Upper lobe of right lung (tissue), 1 donor: ENCODE measurements at regions not wholly inside any gene's neighbourhood (a gene's known extent, or its start where the extent isn't known, plus 50 kb on each side); places are given as distances from the start of the nearest gene placed in this dataset.

ENCODE experiments used
- ATAC-seq: fragments of 200-7000 bp; cut with Tn5 transposase; one replicate; pipeline ENCODE4 v1.9.1; 2020; ENCODE audit warnings: mild to moderate bottlenecking, moderate library complexity
- DNase-seq: peaks from one replicate; pipeline ENCODE4 v3.0.0-alpha.2; 2020
- H3K27ac ChIP-seq: fragments of 200-600 bp; one replicate; pipeline ENCODE4 v1.8.0; 2022
- H3K27me3 ChIP-seq: fragments of 200-600 bp; one replicate; pipeline ENCODE4 v1.8.0; 2022; ENCODE audit warnings: mild to moderate bottlenecking
- H3K36me3 ChIP-seq: fragments of 200-600 bp; one replicate; pipeline ENCODE4 v1.8.0; 2022
- H3K4me1 ChIP-seq: fragments of 200-600 bp; one replicate; pipeline ENCODE4 v1.8.0; 2022
- H3K4me3 ChIP-seq: fragments of 200-600 bp; one replicate; pipeline ENCODE4 v1.8.0; 2022; ENCODE audit warnings: mild to moderate bottlenecking
- H3K9me3 ChIP-seq: fragments of 200-600 bp; one replicate; pipeline ENCODE4 v1.8.0; 2022
- intact Hi-C: fragments of 100-400 bp; cut with DNase I; formaldehyde crosslinking; loops from one replicate; pipeline ENCODE4 v1.11.0; 2022
- TF ChIP-seq, protein P1 (sequence below): fragments of 200-600 bp; IDR thresholded peaks from one replicate; pipeline ENCODE4 v1.8.0; 2022; ENCODE audit warnings: antibody characterized with exemption
- donor health status: DM: no; HTN: yes; CAD: no; lungs with severe emphysema.

DNA sequence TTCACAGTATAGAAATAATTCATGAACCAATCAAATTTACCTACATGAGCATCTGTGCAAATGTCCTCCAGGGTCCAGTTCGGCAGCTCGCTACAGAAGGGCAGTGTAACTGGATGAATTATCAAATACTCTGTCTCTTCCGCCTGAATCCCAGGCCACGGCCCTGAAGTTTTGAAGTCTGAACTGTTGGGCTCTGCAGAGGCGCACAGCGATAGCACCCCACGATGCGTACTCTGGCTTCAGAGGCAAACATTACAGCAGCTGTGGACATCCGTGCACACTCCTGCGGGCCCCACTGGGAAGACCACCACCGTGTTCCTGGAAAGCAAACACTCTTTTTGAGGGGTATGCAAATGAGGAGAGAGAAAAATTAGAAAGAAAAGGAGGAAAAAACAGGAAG, 259.8 kb upstream of the TCERG1L start:
- Histone ChIP-seq H3K4me1 (no peaks in the 10 kb centered on the region), H3K36me3 (no peaks in the 10 kb centered on the region), H3K9me3 (no peaks in the 10 kb centered on the region), H3K4me3 (no peak overlapping the region), H3K27ac (no peak overlapping the region), H3K27me3 (no peaks in the 10 kb centered on the region)
- TF ChIP-seq, protein P1, sequence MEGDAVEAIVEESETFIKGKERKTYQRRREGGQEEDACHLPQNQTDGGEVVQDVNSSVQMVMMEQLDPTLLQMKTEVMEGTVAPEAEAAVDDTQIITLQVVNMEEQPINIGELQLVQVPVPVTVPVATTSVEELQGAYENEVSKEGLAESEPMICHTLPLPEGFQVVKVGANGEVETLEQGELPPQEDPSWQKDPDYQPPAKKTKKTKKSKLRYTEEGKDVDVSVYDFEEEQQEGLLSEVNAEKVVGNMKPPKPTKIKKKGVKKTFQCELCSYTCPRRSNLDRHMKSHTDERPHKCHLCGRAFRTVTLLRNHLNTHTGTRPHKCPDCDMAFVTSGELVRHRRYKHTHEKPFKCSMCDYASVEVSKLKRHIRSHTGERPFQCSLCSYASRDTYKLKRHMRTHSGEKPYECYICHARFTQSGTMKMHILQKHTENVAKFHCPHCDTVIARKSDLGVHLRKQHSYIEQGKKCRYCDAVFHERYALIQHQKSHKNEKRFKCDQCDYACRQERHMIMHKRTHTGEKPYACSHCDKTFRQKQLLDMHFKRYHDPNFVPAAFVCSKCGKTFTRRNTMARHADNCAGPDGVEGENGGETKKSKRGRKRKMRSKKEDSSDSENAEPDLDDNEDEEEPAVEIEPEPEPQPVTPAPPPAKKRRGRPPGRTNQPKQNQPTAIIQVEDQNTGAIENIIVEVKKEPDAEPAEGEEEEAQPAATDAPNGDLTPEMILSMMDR = no peak
- DNase-seq (no peak), ATAC-seq (no peak)
- intact Hi-C loops = no loop called here

DNA sequence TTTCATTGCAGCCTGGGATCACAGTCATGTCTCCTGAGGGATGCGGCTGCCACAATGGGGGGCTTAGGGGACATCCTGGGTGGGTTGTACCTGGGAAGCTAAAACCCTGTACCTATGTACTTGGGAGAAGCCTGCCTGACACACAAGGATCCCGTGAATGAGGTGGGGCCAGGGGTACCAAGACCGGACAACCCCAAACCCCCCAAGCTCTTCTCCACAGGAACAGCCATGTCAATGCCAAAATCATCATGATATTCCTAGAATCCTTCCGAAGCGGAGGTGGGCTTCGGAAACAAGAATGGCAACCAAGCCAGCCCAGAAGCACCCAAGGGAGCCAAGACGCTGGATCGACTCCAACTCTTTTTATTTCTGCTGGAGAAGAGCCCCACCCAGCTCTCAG, 260.3 kb upstream of the TCERG1L start:
- H3K9me3 ChIP-seq = no peaks in the 10 kb centered on the region
- ATAC-seq (no peak), DNase-seq (no peak)
- intact Hi-C loops = no loop called here
- no peaks in the 10 kb centered on the region for H3K27me3 ChIP-seq
- H3K27ac ChIP-seq = no peak overlapping the region
- H3K4me3 ChIP-seq = no peak overlapping the region
- H3K4me1 ChIP-seq = no peaks in the 10 kb centered on the region
- no peaks in the 10 kb centered on the region for H3K36me3 ChIP-seq
- TF ChIP-seq, protein P1 = no peak

DNA sequence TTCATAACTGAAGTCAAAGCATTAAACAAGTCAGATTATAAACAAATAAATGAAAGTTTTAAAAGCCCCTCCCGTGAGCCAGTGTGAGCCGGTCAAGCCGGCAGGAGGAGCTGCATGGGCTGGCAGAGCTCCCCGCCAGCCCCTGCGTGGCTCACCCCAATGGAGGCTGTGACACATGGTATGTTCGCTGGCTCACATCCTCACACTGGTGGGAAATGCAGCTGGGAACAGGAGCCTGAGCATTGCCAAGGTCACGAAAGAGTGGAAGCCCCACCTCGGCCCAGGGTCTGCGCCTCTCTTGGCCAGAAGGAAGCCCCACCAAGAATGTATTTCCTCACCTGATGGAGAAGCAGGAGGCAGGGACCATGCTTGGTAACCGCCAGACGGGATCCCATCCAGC, 261.7 kb upstream of the TCERG1L start:
- Histone ChIP-seq H3K27ac (no peak overlapping the region), H3K27me3 (no peaks in the 10 kb centered on the region), H3K4me3 (no peak overlapping the region), H3K36me3 (no peaks in the 10 kb centered on the region), H3K4me1 (no peaks in the 10 kb centered on the region), H3K9me3 (no peaks in the 10 kb centered on the region)
- DNase-seq = no peak
- intact Hi-C loops = no loop called here
- TF ChIP-seq, protein P1 = no peak
- ATAC-seq = no peak

DNA sequence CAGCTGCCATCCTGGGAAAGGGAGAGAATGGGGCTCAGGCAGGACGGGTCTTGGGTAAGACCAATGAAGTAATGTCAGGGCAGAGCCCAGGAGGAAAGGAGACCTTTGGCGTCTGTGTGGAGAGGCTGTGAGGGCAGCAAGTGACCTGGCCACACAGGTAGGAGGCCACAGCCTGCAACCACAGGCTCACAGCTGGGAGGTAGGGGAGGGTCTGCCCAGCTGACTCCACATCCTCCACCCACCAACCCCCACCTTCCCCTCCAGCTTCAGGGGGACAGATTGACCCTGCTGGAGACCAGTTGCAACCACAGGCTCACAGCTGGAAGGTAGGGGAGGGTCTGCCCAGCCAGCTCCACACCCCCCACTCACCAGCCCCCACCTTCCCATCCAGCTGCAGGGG, 262.2 kb upstream of the TCERG1L start:
- TF ChIP-seq, protein P1 = no peak
- no peaks in the 10 kb centered on the region for H3K27me3 ChIP-seq
- ATAC-seq (no peak), DNase-seq (no peak)
- H3K4me1 ChIP-seq = no peaks in the 10 kb centered on the region
- no peak overlapping the region for H3K4me3 ChIP-seq
- no peaks in the 10 kb centered on the region for H3K36me3 ChIP-seq
- no peak overlapping the region for H3K27ac ChIP-seq
- intact Hi-C loops = no loop called here
- H3K9me3 ChIP-seq = no peaks in the 10 kb centered on the region

DNA sequence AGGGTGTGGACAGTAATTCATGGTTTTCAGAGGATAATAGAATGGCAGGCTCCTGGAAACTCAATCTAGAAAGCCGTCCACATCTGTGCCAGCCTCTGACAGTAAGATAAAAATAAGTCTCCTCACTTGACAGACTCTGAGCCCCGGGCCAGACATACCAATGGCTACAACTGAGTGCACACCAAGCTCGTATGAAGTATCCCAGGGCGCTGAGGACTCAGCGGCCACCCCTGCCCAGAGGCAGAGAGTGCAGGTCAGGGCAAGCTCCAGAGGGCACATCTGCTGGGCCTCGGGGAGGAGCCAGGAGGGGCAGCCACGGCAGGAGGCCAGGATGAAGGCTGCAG, 262.8 kb upstream of the TCERG1L start:
- no peaks in the 10 kb centered on the region for H3K27me3 ChIP-seq
- no peaks in the 10 kb centered on the region for H3K36me3 ChIP-seq
- DNase-seq (no peak), ATAC-seq (no peak)
- H3K4me1 ChIP-seq = no peaks in the 10 kb centered on the region
- H3K4me3 ChIP-seq = no peak overlapping the region
- intact Hi-C loops = no loop called here
- no peak overlapping the region for H3K27ac ChIP-seq
- TF ChIP-seq, protein P1 = no peak
- no peaks in the 10 kb centered on the region for H3K9me3 ChIP-seq

DNA sequence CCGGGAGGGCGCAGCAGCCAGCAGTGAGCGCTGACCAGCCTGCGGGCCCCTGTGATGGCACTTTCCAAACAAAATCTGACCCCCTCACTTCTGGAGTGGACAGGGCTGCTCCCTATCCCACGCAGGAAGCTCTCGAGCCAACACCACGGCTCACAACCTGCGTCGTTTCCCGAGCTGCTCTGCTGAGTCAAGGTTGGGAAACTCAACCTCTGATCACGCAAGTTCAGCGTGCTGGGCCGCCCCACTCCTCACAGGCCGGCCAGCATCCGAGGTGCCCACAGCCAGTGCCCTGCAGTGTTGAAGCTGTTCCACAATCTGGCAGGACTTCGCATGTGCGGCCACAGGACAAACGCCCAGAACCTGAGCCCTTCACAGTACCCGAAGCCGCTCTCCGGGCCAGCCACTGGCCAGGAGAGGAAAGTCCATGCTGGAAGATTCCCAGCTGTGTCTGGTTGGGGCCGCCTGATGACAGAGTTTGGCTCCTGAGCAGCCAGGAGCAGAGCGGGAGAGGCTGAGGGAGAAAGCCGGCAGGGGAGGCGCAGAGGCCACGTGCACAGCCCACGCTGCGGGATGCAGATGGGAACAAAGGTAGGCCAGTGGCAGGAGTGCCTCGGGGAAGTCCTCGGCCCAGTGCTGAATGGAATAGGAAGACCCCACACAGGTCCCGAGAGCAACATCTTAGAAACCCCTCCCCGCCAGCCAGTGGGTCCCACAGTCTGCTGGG, 263.3 kb upstream of the TCERG1L start:
- intact Hi-C loops = no loop called here
- DNase-seq = no peak
- Histone ChIP-seq H3K4me3 (no peak overlapping the region), H3K27ac (no peak overlapping the region), H3K27me3 (no peaks in the 10 kb centered on the region), H3K9me3 (no peaks in the 10 kb centered on the region), H3K4me1 (no peaks in the 10 kb centered on the region), H3K36me3 (no peaks in the 10 kb centered on the region)
- TF ChIP-seq, protein P1 = no peak
- ATAC-seq = no peak
